GM21447 (cell line): ENCODE measurements at regions not wholly inside any gene's neighbourhood (a gene's known extent, or its start where the extent isn't known, plus 50 kb on each side); places are given as distances from the start of the nearest gene placed in this dataset.
"Not testable (repeated sequence)": the region's sequence is repeated elsewhere in the genome, so short reads cannot be mapped to it uniquely, and the experiment has no call there.

Experiments
- ATAC-seq: cut with Tn5 transposase; IDR thresholded peaks from one replicate; pipeline ENCODE4 v1.9.1; 2021; ENCODE audit not compliant: unreplicated experiment

- no peak for ATAC-seq
Measured at GRCh38 chr5:130616161-130616560, 548.9 kb downstream of the HINT1 start.

- ATAC-seq = no peak
Measured at GRCh38 chr5:130605234-130605633, 559.8 kb downstream of the HINT1 start.

GRCh38 chr5:130596647-130597046, 568.4 kb downstream of the HINT1 start:
- not testable (repeated sequence) for ATAC-seq

GRCh38 chr5:130580264-130580663, 584.8 kb downstream of the HINT1 start:
- no peak for ATAC-seq

GRCh38 chr5:130578354-130578753, 586.7 kb downstream of the HINT1 start:
- ATAC-seq = no peak

- ATAC-seq = no peak
Measured at GRCh38 chr5:130571076-130571475, 594.0 kb downstream of the HINT1 start.

GRCh38 chr5:130568791-130569190, 596.3 kb downstream of the HINT1 start:
- ATAC-seq = no peak

- no peak for ATAC-seq
Measured at GRCh38 chr5:130555429-130555828, 609.6 kb downstream of the HINT1 start.

GRCh38 chr5:130550562-130550928, 614.5 kb downstream of the HINT1 start:
- no peak for ATAC-seq

- no peak for ATAC-seq
Measured at GRCh38 chr5:130549884-130550561, 615.0 kb downstream of the HINT1 start.

GRCh38 chr5:130546211-130546610, 618.8 kb downstream of the HINT1 start:
- no peak for ATAC-seq

GRCh38 chr5:130545291-130545690, 619.8 kb downstream of the HINT1 start:
- ATAC-seq = no peak

- peak; percentile 57 for ATAC-seq
Measured at GRCh38 chr5:130541617-130542221, 623.3 kb downstream of the HINT1 start.

GRCh38 chr5:130536691-130537090, 628.4 kb downstream of the HINT1 start:
- ATAC-seq = no peak

GRCh38 chr5:130532786-130533185, 628.5 kb downstream of the CHSY3 start:
- no peak for ATAC-seq

GRCh38 chr5:130529511-130530485, 625.5 kb downstream of the CHSY3 start:
- ATAC-seq = no peak

- no peak for ATAC-seq
Measured at GRCh38 chr5:130529111-130529510, 624.8 kb downstream of the CHSY3 start.

GRCh38 chr5:130528474-130528873, 624.2 kb downstream of the CHSY3 start:
- no peak for ATAC-seq

GRCh38 chr5:130526708-130527107, 622.4 kb downstream of the CHSY3 start:
- ATAC-seq = no peak

GRCh38 chr5:130520211-130520610, 615.9 kb downstream of the CHSY3 start:
- no peak for ATAC-seq

GRCh38 chr5:130514984-130515690, 610.9 kb downstream of the CHSY3 start:
- no peak for ATAC-seq
